OCI-LY1 (cell line): ENCODE measurements at regions not wholly inside any gene's neighbourhood (a gene's known extent, or its start where the extent isn't known, plus 50 kb on each side); places are given as distances from the start of the nearest gene placed in this dataset.

Source experiments
- CTCF ChIP-seq: fragments of 200-600 bp; sonication (generic), shearing (Covaris generic); IDR thresholded peaks from 2 replicates; pipeline ENCODE4 v1.5.1; 2017; ENCODE audit warnings: mild to moderate bottlenecking, antibody characterized with exemption, low read length, moderate library complexity, mixed read lengths
- EZH2 ChIP-seq: fragments of 200-600 bp; sonication (generic), shearing (Covaris generic); IDR thresholded peaks from 2 replicates; pipeline ENCODE4 v1.8.0; 2017; ENCODE audit warnings: borderline replicate concordance, mixed run types, mild to moderate bottlenecking, antibody characterized with exemption, low read length, moderate library complexity, mixed read lengths

GRCh38 chr6:109292983-109293586 lies 89.2 kb downstream of the CD164 start:
- TF ChIP-seq CTCF (no peak), EZH2 (no peak)
